22Rv1 (cell line): ENCODE measurements at regions not wholly inside any gene's neighbourhood (a gene's known extent, or its start where the extent isn't known, plus 50 kb on each side); places are given as distances from the start of the nearest gene placed in this dataset.

ENCODE experiments used
- H3K27ac ChIP-seq: fragments of 450-650 bp; 2 replicates; pipeline ENCODE4 v1.5.1; 2017
- CTCF ChIP-seq: fragments of 450-650 bp; IDR thresholded peaks from 2 replicates; pipeline ENCODE4 v1.5.1; 2017; ENCODE audit warnings: mild to moderate bottlenecking
- ZFX ChIP-seq: fragments of 450-650 bp; IDR thresholded peaks from 2 replicates; pipeline ENCODE4 v1.6.1; 2017; ENCODE audit warnings: antibody characterized with exemption, borderline replicate concordance

GRCh38 chr3:8385848-8386620, 115.6 kb upstream of the LMCD1 start:
- H3K27ac ChIP-seq = no peak overlapping the region
- TF ChIP-seq ZFX (no peak), CTCF (no peak)

- TF ChIP-seq CTCF = no peak
- no peak for TF ChIP-seq ZFX
Observed at GRCh38 chr3:8387571-8387970, 114.1 kb upstream of the LMCD1 start.

GRCh38 chr3:8399686-8400085, 101.9 kb upstream of the LMCD1 start:
- no peak for TF ChIP-seq CTCF
- TF ChIP-seq ZFX = no peak

More at GRCh38 chr3:8387571-8387970, 114.1 kb upstream of the LMCD1 start:
- no peak overlapping the region for H3K27ac ChIP-seq

GRCh38 chr3:8400911-8401310, 100.7 kb upstream of the LMCD1 start:
- no peak overlapping the region for H3K27ac ChIP-seq
- TF ChIP-seq CTCF = no peak
- TF ChIP-seq ZFX = no peak

More at GRCh38 chr3:8399686-8400085, 101.9 kb upstream of the LMCD1 start:
- no peak overlapping the region for H3K27ac ChIP-seq

- TF ChIP-seq ZFX (no peak), CTCF (no peak)
- H3K27ac ChIP-seq = no peak overlapping the region
Observed at GRCh38 chr3:8403996-8404395, 97.6 kb upstream of the LMCD1 start.

GRCh38 chr3:8405144-8405543, 96.5 kb upstream of the LMCD1 start:
- TF ChIP-seq ZFX = no peak
- TF ChIP-seq CTCF = no peak
- no peak overlapping the region for H3K27ac ChIP-seq

- no peak for TF ChIP-seq CTCF
- no peak for TF ChIP-seq ZFX
- H3K27ac ChIP-seq = no peak overlapping the region
Observed at GRCh38 chr3:8406479-8406878, 95.1 kb upstream of the LMCD1 start.
